ENCODE measurements at regions not wholly inside any gene's neighbourhood (a gene's known extent, or its start where the extent isn't known, plus 50 kb on each side); places are given as distances from the start of the nearest gene placed in this dataset.

DNA sequence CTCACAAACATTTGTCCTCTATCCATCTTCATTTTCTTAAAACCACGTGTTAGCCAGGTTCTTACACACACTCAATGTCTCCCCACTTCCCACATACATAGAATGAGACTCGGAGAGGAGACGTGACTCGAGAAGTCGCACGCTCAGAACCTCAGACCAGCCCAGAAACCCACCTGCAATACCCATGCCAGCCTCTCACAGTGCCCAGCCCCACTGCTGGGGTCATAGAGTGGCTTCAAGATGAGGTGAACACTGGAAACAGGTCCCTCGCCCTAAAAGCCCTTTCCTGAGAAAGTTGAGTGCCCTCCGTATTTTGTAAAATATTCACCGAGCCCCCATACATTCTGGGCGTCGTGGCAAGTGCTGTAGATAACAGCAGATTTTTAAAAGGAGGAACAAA, 487.4 kb downstream of the EIPR1 start:
- no peak for DNase-seq

DNA sequence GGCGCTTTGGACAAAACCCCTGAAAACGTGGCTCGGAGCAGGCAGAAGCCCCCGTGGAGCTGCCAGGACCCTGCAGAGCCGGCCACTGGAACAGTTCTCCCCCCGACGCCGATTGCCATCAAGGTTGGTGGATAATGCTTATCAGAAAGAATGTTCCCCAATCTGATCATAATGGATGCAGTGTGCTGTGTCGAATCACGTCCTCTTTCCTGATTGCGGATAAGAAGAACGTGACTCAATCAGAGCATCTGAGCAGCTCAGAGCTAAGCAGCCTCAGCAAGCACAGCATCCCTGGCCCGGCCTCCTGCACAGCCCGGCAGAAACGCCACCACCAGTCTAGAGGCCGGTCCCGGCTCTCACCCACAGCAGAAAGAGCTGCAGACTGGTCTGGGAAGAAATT, 488.0 kb downstream of the EIPR1 start:
- DNase-seq: no peak

DNA sequence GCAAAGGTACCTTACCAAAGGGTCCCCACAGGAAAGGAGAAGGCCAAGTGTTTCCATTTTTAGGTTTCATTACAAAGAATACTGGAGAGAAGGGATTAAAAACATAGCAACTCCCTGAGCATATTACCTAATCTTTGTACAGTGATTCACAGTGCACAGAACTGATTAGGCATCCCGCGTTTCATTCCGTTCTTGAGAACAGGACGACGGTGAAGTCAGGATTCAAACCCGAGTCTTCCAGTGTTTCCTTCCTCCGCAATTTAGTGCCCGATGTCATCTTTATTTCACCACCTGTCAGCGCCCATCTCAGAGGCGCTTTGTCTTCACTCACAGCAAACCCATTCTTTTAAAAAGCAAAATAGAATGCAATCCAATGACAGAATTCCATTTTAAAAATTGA, 488.5 kb downstream of the EIPR1 start:
- DNase-seq: no peak

DNA sequence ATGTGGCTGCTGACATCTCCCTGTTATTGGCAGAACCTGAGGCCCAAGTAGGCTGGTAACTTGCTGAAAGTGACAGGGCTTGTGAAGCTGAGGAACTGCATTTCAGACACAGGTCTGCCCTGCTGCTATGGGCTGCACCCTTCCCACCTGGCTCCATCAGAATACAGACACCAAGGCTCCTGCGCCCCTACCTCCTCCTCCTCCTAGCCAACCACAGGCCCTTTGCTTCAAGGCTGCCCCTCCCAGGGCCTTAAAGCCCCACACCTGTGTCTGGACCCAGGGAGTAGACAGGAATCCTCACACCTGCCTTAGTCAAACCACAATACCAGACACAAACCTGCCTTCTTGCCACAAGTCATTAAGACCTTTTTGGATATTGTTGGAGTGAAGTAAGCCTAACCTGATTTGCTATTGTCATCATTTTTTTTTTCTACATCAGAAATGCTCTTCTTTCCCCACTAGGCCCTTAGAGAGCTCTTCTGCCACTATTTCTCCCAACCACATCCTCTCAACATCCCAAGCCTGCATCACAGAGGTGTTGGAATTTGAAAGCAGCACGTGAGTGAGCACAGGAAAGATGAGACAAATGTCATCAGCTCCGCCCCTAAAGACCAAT, 489.7 kb downstream of the EIPR1 start:
- no peak for DNase-seq

DNA sequence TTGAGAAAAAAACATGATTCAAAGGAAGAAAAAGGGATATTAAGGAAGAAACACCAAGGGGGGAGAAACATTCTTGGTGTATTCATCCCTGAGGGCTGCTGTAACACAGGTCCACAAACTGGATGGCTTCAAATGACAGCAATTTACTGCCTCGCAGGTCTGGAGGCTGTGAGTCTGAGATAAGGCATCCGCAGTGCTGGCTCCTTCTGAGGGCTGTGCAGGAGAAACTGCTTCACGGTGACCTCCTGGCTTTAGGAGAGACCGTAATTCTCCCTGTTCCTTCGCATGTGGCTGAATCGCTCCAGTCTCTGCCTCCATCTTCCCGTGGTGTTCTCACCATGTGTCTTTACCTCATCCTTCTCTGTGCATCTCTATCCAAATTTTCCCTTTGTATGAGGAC, 490.7 kb downstream of the EIPR1 start:
- no peak for DNase-seq

DNA sequence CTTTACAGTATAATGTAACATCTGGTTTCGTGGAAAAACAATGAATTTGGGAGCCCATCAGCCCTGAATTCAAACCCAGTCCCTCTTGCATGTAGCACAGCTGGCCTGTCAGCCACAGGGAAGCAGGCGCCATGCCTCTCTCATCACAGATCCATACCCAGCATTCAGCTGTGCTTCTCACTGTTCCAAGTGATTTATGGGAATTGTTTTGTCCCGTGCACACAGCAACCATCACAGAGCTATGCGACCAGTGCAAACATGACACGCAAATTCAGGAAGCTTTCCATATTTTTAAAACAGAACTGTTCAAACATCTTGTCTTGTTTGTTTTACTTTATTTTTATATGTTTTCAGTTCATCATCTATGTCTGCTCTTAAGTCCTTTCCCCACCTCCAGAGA, 496.1 kb downstream of the EIPR1 start:
- no peak for DNase-seq

DNA sequence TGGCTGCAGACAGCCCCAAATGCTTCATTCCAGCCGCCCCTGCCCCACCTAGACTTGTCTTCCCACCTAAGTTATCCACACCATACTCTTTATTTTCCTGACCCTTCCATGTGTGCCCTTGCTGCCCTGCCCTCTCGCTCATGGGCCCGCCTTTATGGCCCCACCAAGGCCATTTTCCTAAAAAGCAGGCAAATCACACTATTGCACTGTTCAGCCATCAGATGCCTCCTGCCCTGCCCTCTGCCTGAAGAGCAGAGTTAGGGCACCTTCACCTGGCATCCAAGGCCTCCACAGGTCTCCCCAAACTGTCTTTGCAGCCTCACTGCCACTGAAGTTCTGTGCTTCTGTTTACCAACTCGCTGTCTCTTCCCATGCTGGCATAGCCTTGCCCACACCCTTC, 496.7 kb downstream of the EIPR1 start:
- no peak for DNase-seq

DNA sequence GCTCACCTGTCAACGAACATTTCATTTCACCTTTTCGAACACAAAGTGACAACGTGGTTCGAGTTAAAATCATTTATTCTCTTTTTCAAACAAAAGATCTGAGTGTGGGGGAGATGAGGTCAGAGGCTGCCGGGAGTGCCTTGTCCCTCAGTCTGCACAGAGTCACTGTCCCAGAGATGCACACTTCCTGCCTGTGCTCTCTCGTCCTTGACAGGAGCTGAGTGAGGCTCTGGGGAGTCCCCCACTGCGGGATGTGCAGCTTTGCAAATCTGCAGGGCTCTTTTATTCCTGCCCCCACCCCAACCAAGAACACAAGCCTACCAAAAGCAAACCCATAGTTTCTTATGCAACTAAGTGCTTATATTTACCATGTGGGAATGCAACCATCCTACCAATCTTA, 497.8 kb downstream of the EIPR1 start:
- DNase-seq: no peak

DNA sequence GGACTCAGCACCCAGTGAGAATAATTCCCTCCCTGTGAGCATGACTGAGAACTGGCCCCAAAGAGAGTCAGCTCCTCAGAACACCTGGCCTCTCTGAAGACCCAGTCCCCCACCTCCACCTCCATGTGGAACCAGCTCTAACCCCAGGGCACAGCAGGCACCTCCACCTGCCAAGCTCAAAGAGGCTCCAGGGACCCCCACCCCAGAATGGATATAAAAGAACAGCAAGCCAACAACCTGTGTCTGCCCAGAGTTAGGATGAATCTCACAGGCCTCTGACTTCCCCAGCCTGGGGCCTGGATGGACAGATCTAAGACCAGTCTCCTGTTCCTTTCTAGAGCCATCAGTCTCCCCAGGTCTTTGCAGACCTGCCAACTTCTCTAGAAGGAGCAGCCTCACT, 498.5 kb downstream of the EIPR1 start:
- DNase-seq: no peak

DNA sequence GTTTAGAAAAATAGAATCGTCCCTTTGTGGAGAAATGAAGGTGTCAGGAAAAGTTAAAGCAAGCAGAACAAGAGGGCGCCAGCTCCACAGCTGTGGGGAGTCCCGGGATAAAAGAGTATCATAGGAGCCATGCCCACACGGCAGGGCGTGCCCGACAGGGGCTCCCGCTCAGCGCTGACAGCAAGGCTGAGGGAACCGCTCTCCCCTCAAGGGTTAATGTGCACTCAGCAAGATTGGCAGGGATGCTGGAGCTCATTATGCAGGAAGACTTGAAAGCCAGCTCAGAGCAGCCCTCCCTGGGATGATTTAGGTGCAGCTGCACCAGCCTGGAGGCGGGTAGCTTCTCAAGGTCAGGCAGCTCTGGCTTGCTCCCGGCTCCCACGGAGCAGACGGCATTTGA, 500.2 kb downstream of the EIPR1 start:
- DNase-seq: no peak

DNA sequence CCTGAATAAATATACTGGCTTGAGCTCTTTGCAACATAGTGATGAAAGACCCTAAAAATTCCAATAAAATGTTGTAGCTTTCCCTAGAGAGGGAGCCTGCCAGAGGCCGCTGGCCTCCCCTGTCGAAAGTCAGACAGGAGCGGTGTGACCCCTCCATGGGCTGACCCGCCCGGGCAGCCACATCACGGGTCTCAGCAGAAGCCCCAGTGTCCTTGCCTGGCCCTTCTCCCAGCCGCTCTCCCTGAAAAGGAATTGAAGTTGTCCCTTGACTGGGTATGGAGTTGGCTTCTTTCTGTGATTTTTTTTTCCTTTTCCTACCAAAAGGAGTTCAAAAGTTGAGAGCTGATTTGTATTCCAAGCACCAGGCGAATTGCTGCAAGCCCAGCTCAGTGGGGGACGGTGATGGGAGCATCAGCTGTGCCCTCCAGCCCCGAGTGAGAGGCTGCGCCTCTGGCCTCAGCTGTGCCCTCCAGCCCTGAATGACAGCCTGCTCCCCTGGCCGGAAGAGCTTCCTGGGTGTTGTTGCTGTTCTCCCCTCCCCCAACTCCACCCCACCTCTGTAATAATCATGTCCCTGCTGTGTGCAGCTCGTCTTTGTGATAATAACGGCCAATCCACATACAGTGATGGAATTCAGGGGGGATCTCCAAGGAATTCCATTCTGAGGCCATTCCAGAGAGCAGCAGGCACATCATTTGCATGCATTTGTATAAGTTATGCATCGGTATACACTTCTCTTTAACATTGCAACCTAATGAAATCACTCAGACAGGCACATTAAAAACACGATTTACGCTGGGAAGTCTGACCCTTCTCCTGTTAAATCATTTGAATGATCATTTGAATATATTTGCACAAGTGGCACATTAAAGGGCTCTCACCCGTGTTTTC, 501.0 kb downstream of the EIPR1 start:
- no peak for DNase-seq

DNA sequence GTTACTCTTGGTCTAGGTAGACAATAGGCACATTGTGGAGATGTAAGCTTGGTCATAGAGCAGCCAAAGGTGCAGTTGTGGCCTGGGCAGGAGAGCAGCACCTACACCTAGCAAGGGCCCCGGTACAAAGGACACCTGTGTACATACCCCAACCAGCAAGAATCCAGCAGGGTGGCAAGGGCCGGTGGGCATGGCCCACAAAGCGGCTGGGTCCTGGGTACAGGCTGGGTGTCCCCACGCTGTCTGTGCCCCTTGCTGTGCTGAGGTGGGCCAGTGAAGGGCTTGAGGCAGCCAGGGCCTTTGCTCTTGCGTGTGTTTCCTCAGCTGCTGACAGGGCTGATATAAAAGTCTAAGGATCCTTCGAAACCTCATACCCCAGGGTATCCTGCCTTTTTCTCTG, 501.8 kb downstream of the EIPR1 start:
- DNase-seq: no peak

DNA sequence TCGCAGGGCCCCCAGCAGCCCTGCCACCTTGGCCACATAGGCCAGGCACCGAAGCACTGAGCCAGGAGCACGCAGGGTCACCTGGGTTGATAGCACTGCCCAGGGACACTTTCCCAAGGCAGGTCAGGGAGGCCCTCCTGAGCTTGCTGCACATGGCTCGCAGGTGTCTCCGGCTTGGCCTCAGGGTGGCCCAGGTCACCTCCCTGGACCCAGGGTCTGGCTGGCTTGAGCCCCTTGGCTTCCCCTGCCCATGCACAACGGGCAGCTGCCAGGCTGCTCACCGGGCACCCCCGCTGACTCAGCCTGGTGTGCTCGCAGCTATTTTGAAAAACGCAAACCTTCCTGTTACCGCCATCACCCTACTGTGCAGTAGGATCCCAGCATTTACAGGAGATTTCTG, 502.3 kb downstream of the EIPR1 start:
- no peak for DNase-seq

DNA sequence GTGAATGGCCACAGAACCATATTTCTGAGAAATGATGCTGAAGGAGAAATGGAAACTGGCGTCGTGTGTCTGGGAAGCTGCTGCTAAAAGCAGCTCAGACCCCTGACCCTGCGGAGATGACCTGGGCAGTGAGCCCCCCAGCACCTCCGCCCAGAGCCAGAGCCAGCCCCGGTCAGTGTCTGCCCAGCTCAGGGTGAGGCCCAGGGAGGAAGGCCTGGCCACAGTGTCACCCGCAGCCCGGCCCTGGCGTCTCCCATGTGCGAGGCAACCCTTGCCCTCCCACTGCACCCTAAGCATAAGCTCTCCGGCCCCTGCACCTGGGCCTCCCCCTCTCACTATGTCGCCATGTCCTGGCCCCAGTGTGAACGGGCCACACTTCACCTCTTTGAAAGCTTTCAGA, 502.8 kb downstream of the EIPR1 start:
- no peak for DNase-seq

DNA sequence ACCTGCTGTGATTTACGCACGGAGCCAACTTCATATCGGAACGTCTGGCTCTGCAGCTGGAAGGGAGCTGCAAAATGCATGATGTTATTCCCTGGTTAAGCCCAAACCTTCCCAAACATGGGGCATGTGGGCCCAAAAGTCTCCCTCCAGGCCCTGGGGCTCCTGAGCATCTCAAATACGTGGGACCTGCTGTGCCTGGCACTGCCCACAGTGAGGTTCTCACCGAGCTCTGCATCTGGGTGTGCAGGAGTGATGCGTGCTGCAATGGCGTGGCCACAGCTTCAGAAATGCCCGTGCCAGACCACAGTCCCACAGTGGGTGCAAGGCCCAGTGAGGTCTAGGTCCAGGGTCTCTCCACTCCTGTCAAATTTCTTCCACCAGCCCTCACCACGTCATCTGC, 503.3 kb downstream of the EIPR1 start:
- no peak for DNase-seq

DNA sequence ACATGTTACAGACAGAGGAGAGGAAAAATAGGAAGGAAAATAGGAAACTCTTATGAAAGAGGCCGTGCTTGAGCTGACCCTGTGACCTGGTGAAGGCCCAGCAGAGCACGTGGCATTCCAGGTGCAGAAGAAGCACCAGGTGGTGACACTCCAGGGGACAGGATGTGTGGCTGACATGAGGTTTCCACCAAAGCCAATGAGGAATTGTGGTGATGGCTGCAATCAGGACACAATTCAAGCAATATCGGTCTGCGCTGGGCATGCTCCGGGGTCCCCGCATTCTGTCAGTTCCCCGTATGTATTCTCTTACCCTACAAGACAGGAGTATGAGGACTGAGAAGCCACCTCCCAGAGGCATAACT, 504.2 kb downstream of the EIPR1 start:
- DNase-seq: no peak

DNA sequence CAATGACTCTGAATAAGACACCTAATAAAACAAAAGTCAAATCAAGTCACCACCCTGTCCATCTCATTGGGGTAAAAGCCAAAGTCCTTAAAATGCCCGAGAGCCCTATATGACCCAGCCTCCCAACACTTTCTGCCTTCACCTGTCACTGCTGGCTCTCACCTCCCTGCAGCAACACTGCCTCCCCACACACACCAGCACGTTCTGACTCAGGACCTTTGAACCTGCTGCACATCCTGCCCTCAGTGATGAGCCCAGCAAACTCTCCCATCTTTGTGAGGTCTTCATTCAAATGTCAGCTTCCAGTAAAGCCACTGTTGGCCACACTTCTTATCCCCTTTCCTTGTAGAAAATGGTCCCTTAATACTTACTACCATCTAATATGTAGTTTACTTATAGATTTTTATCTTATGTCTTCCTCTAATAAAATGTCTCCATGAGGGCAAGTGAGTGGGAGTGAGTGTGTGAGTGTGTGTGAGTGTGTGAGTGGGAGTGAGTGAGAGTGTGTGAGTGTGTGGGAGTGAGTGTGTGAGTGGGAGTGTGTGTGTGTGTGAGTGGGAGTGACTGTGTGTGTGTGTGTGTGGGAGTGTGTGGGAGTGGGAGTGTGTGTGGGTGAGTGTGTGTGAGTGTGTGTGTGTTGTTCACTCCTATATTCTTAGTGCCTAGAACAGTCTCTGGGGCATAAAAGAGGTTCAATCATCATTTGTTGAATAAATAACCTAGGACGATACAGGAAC, 504.7 kb downstream of the EIPR1 start:
- DNase-seq: no peak

DNA sequence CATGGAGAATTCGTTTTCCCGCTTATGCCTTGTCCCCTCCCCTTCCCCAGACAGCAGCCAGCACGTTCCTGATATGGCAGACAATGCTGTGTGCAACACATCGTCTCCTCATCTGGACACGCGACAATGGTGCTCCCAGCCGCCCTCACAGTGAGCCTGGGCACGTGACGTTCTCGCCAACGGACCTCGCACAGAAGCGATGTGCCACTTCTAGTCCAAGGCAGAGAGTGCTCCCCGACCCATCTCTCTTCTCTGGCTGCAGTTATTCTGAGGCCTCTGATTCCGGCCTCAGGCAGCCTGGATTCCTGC, 505.4 kb downstream of the EIPR1 start:
- DNase-seq: no peak

DNA sequence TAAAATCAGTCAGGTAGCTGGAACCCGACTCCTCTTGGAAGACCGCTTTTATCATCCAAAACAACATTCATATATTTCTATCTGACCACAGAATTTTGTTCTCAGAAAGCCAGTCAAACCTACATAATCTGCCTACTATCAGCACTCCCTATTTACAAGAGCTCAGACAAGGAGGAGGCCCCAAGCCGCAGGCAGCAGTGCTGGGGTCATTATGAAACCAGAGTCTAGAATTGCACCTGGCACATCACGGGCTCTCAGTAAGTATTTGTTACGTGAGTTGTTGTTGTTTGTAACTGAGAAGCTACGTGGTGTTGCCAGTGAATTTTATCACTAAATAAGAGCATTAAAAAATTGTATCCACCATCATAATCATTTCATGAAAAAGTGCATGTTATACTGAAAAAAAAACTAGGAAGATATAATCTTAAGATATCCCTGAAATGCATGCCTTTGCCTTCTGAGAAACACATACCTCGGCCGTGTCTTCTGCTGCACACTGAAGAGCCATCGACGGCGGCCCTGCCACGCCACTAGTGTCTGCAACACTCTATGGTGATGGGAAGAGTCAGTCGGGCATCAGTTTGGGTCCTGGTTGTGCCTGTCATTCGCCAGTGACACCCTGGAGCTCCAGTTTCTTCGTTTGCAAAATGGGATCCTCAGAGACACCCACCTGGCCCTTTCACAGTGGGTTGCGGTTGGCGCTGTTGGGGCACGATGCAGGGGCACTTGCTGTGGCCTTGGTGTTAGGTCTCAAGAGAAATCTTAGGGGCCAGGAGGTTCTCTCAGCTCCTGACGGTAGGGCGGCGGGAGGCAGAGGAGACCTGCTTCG, 505.9 kb downstream of the EIPR1 start:
- DNase-seq: no peak

DNA sequence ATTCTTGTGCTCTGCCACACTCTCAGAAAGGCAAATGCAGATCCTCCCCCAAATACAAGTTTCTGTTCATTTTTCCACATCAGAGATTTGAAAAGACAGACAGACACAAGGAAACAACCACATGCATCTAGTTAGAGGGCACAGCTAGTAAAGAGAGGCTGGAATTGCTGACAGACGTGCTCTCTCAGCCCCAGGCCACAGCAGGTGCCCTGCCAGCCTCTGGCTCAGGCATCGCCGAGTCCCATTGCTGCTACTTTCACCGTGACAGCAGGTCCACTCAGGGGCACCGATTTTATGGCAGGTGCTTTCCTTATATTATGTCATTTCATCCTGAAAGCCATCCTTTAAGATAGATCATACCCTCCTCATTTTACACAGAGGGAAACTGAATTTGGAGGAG, 507.5 kb downstream of the EIPR1 start:
- DNase-seq: no peak

DNA sequence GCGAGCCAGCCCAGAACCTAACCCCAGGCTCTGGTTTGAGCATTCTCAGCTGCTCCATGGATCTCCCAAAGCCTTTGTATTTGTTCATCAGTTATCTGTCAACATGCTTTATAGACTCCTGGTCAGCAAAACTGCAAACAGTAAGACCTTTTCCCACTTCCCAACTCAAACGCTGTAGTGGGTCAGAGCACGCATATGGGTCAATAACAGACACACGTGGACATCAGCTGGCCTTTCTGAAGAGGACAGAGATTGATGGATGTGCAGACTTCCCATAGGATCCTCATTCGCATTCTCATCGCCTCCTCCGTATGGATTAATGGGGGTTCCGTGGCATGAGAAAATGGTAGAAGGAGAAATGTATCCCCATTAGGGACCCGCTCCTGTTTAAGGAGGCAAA, 508.1 kb downstream of the EIPR1 start:
- no peak for DNase-seq

DNA sequence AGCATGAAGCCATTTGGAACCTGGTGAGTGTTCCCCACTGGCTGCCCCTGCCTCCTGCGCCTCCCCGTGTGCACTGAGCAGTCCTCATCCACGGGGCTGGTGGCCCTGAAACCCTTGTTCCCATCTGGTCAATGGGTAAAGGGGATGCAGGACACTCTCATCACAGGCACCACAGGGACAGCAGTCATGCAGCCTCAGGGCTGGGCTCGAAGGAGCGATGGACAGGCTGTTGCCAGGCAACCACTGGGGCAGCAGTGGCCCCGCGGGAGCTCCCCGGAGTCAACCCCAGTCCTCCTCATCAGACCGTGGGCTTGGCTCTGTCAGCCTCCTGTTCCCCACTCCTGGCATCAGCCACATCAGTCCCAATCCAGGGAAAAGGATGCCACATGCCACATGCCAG, 509.5 kb downstream of the EIPR1 start:
- DNase-seq: no peak

DNA sequence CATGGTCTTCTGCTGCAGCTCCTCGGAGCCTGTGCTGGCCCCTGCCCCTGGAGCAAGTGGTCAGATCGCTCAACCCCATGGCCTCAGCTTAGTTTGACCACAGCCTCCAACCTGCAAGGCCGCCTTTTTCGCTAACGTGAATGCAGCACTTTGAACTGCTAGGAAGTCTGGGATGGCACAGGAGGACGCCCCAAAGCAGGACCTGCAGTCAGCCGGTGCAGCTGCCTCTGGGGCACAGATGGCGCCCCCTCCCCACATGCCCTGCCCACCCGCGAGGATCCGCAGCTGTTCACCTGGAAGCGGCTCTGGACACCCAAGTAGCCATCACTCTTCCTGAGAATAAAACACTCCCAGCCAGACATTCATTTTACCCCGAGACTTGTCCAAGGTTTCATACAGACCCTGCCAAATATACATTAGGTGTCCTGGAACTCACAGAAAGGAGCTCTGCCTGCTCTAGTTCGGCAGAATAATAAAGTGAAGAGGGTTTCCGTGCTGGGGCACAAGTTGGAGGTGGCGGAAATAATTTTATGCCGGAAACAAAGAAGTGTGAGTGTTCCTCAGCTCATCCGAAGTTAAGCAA, 510.1 kb downstream of the EIPR1 start:
- no peak for DNase-seq
